CD14-positive monocyte (primary cell): ENCODE measurements at regions not wholly inside any gene's neighbourhood (a gene's known extent, or its start where the extent isn't known, plus 50 kb on each side); places are given as distances from the start of the nearest gene placed in this dataset.

Source experiments
- DNase-seq, 3 donors: peaks; one replicate each; pipeline ENCODE4 v3.0.0-alpha.2; 2011 to 2022
- H2AFZ ChIP-seq: 2 replicates; pipeline ENCODE4 v1.6.0; 2012; ENCODE audit warnings: mild to moderate bottlenecking, low read depth, low read length, inconsistent platforms; ENCODE audit not compliant: insufficient read depth, poor library complexity, severe bottlenecking
- H3K27ac ChIP-seq, 2 donors: 1 replicate in 1 of 2; 2 replicates in 1 of 2; pipeline ENCODE4 v1.5.1; 2012 to 2013; ENCODE audit warnings: low read length in 2 of 2, control low read depth in 1 of 2, inconsistent platforms in 1 of 2, low read depth in 1 of 2, mild to moderate bottlenecking in 1 of 2
- H3K27me3 ChIP-seq, 2 donors: one replicate each; pipeline versions ENCODE4 v1.6.0 to v1.6.1; 2011 to 2013; ENCODE audit warnings: low read length in 2 of 2; ENCODE audit not compliant: control insufficient read depth in 2 of 2, insufficient read depth in 2 of 2
- H3K36me3 ChIP-seq, 2 donors: replicated peaks in 1 of 2; 1 replicate in 1 of 2; 2 replicates in 1 of 2; pipeline versions ENCODE4 v1.5.1 to v1.6.1; 2012 to 2013; ENCODE audit warnings: low read length in 2 of 2, control low read depth in 1 of 2, inconsistent platforms in 1 of 2, mild to moderate bottlenecking in 1 of 2; ENCODE audit not compliant: insufficient read depth in 2 of 2, control insufficient read depth in 1 of 2
- H3K4me1 ChIP-seq, 2 donors: 1 replicate in 1 of 2; 2 replicates in 1 of 2; pipeline versions ENCODE4 v1.5.1 to v1.6.1; 2012 to 2013; ENCODE audit warnings: low read length in 2 of 2, control low read depth in 1 of 2, inconsistent platforms in 1 of 2, mild to moderate bottlenecking in 1 of 2, moderate library complexity in 1 of 2; ENCODE audit not compliant: insufficient read depth in 2 of 2, control insufficient read depth in 1 of 2
- H3K4me2 ChIP-seq: replicated peaks from 2 replicates; pipeline ENCODE3; 2012; ENCODE audit warnings: low read length, moderate library complexity, mild to moderate bottlenecking; ENCODE audit not compliant: poor library complexity, severe bottlenecking; ENCODE audit errors: extremely low read depth
- H3K4me3 ChIP-seq, 3 experiments: fragments of 200-600 bp in 1 of 3; sonication (generic) in 1 of 3; replicated peaks in 1 of 3; 1 replicate in 2 of 3; 2 replicates in 1 of 3; pipeline ENCODE4 v1.5.1; 2011 to 2013; ENCODE audit warnings: low read length in 3 of 3, mild to moderate bottlenecking in 3 of 3, control low read depth in 2 of 3, low read depth in 2 of 3, inconsistent platforms in 1 of 3, moderate library complexity in 1 of 3
- H3K79me2 ChIP-seq: 2 replicates; pipeline ENCODE4 v1.6.0; 2012; ENCODE audit warnings: mild to moderate bottlenecking, control low read depth, inconsistent platforms, low read length, moderate library complexity; ENCODE audit not compliant: insufficient read depth
- H3K9ac ChIP-seq: 2 replicates; pipeline ENCODE4 v1.6.0; 2017; ENCODE audit warnings: low read length, mild to moderate bottlenecking; ENCODE audit not compliant: insufficient read depth, poor library complexity, severe bottlenecking
- H3K9me3 ChIP-seq, 2 donors: replicated peaks in 1 of 2; 1 replicate in 1 of 2; 2 replicates in 1 of 2; pipeline versions ENCODE4 v1.5.1 to v1.6.1; 2012 to 2013; ENCODE audit warnings: low read length in 2 of 2, control low read depth in 1 of 2; ENCODE audit not compliant: control insufficient read depth in 1 of 2, insufficient read depth in 1 of 2
- H4K20me1 ChIP-seq: 2 replicates; pipeline ENCODE4 v1.6.0; 2012; ENCODE audit warnings: mild to moderate bottlenecking, low read length, control low read depth, moderate library complexity; ENCODE audit not compliant: insufficient read depth
- H3K27ac Mint-ChIP-seq, 7 donors: one replicate each; pipeline ENCODE4 v1.8.0; 2020; ENCODE audit warnings: mild to moderate bottlenecking in 7 of 7, mixed read lengths in 7 of 7, moderate library complexity in 6 of 7, inconsistent platforms in 2 of 7
- H3K27me3 Mint-ChIP-seq, 3 donors: one replicate each; pipeline ENCODE4 v1.8.0; 2021 to 2022; ENCODE audit warnings: low read depth in 3 of 3, mild to moderate bottlenecking in 3 of 3, mixed read lengths in 3 of 3, moderate library complexity in 3 of 3, inconsistent platforms in 1 of 3
- H3K36me3 Mint-ChIP-seq, 2 donors: one replicate each; pipeline ENCODE4 v1.8.0; 2020; ENCODE audit warnings: mixed read lengths in 2 of 2, inconsistent platforms in 1 of 2, mild to moderate bottlenecking in 1 of 2
- H3K4me1 Mint-ChIP-seq: one replicate; pipeline ENCODE4 v1.8.0; 2020; ENCODE audit warnings: mild to moderate bottlenecking, mixed read lengths
- H3K4me3 Mint-ChIP-seq, 2 donors: one replicate each; pipeline ENCODE4 v1.8.0; 2020; ENCODE audit warnings: mild to moderate bottlenecking in 2 of 2, mixed read lengths in 2 of 2, moderate library complexity in 1 of 2
- H3K9me3 Mint-ChIP-seq, 7 donors: one replicate each; pipeline ENCODE4 v1.8.0; 2020 to 2022; ENCODE audit warnings: mixed read lengths in 7 of 7, mild to moderate bottlenecking in 6 of 7, moderate library complexity in 6 of 7, inconsistent platforms in 2 of 7
- CTCF ChIP-seq: fragments of 200-600 bp; IDR thresholded peaks from one replicate; pipeline ENCODE4 v1.8.0; 2022; ENCODE audit warnings: antibody characterized with exemption, mild to moderate bottlenecking
- WGBS: methylation state at CpG from one replicate; pipeline ENCODE4 v1.1.5; 2013; ENCODE audit warnings: missing lambda C conversion rate; ENCODE audit not compliant: insufficient coverage; 5-methylcytosine and 5-hydroxymethylcytosine counted together
- intact Hi-C, 2 donors: fragments of 100-400 bp; cut with micrococcal nuclease; formaldehyde crosslinking; loops; one replicate each; pipeline versions ENCODE4 v1.15.0 to v1.15.1; 2023

DNA sequence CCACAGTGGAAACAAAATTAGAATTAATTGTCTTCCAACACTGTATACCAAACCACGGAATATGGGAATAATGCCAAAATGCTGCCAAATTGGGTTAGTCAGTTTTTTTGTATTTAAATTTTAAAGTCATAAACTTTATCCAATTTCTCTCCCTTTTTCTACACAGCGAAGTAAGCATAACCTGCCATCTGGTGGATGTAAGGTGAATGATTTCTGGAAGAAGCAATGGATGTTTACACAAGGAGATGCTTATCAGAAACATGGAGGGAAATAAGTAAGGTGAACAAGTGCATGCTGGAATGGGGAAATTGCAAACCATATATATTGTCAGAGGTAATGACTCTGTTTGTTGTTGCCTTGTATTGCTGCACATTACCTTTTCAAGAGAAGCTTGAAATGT is 691.9 kb downstream of the TECRL start:
- H3K4me3 ChIP-seq, result no peak overlapping the region
- no peak overlapping the region for H2AFZ ChIP-seq
- no peak overlapping the region for H3K27ac ChIP-seq
- H3K4me1 ChIP-seq, result no peaks in the 10 kb centered on the region
- Mint-ChIP-seq H3K4me3 (no peak overlapping the region), H3K27me3 (no peaks in the 10 kb centered on the region), H3K9me3 (no peaks in the 10 kb centered on the region), H3K36me3 (no peaks in the 10 kb centered on the region), H3K27ac (no peak overlapping the region), H3K4me1 (no peaks in the 10 kb centered on the region)
- no peaks in the 10 kb centered on the region for H3K9me3 ChIP-seq
- H3K79me2 ChIP-seq, result no peaks in the 10 kb centered on the region
- H3K9ac ChIP-seq, result no peak overlapping the region
- TF ChIP-seq CTCF, result no peak
- DNase-seq, result no peak
- H3K36me3 ChIP-seq, result no peaks in the 10 kb centered on the region
- no peaks in the 10 kb centered on the region for H4K20me1 ChIP-seq
- H3K4me2 ChIP-seq, result no peak overlapping the region
- WGBS, result no CpG with 5 or more reads among the region's 2 CpGs
- intact Hi-C loops, result no loop called here
- H3K27me3 ChIP-seq, result no peaks in the 10 kb centered on the region

DNA sequence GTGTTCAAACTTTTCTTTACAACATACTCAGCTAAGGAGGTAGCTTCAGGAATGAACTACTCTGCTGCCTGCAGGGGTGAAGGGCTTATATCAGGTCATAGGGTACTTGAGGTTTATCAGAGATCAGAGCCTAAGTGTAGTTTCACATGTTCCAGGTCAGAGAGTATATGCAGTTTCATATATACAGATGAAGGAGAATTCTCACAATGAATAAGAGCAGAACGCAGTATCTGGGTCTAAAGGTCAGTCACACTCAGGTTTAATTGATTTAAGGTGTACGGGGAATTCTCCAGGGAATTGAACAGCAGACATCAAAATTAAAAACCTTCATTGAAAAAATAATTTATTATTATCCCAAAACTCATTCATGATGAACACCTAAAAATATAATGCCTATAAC is 700.6 kb downstream of the TECRL start:
- H4K20me1 ChIP-seq, result no peaks in the 10 kb centered on the region
- H3K9ac ChIP-seq, result no peak overlapping the region
- H3K27me3 ChIP-seq, result no peaks in the 10 kb centered on the region
- no peak overlapping the region for H3K4me3 ChIP-seq
- no peaks in the 10 kb centered on the region for H3K36me3 ChIP-seq
- no peaks in the 10 kb centered on the region for H3K9me3 ChIP-seq
- no peaks in the 10 kb centered on the region for H3K4me1 Mint-ChIP-seq
- H3K27ac Mint-ChIP-seq, result no peak overlapping the region
- no CpG with 5 or more reads among the region's 2 CpGs for WGBS
- H3K36me3 Mint-ChIP-seq, result no peaks in the 10 kb centered on the region
- H3K27me3 Mint-ChIP-seq, result no peaks in the 10 kb centered on the region
- peaks cover 0 to 3% (median 0%) of the 10 kb centered on the region in 7 donors for H3K9me3 Mint-ChIP-seq
- no peak overlapping the region for H3K4me3 Mint-ChIP-seq
- no peak for TF ChIP-seq CTCF
- H3K79me2 ChIP-seq, result no peaks in the 10 kb centered on the region
- no peak overlapping the region for H3K27ac ChIP-seq
- H3K4me1 ChIP-seq, result no peaks in the 10 kb centered on the region
- H2AFZ ChIP-seq, result no peak overlapping the region
- intact Hi-C loops, result no loop called here
- no peak for DNase-seq
- no peak overlapping the region for H3K4me2 ChIP-seq
